Stomach (tissue), 8 donors: ENCODE measurements at regions not wholly inside any gene's neighbourhood (a gene's known extent, or its start where the extent isn't known, plus 50 kb on each side); places are given as distances from the start of the nearest gene placed in this dataset.

Experiments
- DNase-seq, 2 donors: peaks; one replicate each; pipeline versions ENCODE4 v3.0.0 to v3.0.0-alpha.2; 2013 to 2019
- H3K27ac ChIP-seq, 5 donors: fragments of 200-600 bp in 4 of 5; sonication (generic) in 4 of 5; one replicate each; pipeline ENCODE4 v1.5.1; 2013 to 2019; ENCODE audit warnings: mild to moderate bottlenecking in 1 of 5, moderate library complexity in 1 of 5
- H3K27me3 ChIP-seq, 3 donors: fragments of 200-600 bp; sonication (generic); one replicate each; pipeline ENCODE4 v1.5.1; 2017 to 2019; ENCODE audit warnings: mixed run types in 1 of 3
- H3K36me3 ChIP-seq, 4 donors: fragments of 200-600 bp; sonication (generic); 1 replicate in 3 of 4; 2 replicates in 1 of 4; pipeline ENCODE4 v1.5.1; 2016 to 2019
- H3K4me1 ChIP-seq, 4 donors: fragments of 200-600 bp; sonication (generic); one replicate each; pipeline ENCODE4 v1.5.1; 2016 to 2019
- H3K4me3 ChIP-seq, 4 donors: fragments of 200-600 bp; sonication (generic) in 3 of 4; one replicate each; pipeline ENCODE4 v1.5.1; 2016 to 2019; ENCODE audit warnings: mild to moderate bottlenecking in 1 of 4
- H3K9me3 ChIP-seq, 4 donors: fragments of 200-600 bp; sonication (generic); one replicate each; pipeline ENCODE4 v1.5.1; 2016 to 2019
- CTCF ChIP-seq, 7 experiments: fragments of 450-650 bp in 4 of 7; fragments of 200-600 bp in 3 of 7; sonication (generic) in 3 of 7; IDR thresholded peaks; one replicate each; pipeline ENCODE4 v1.5.1; 2016 to 2019; ENCODE audit warnings: antibody characterized with exemption in 7 of 7, control low read depth in 2 of 7, mild to moderate bottlenecking in 1 of 7
- EP300 ChIP-seq: sonication (generic); formaldehyde crosslinking; IDR thresholded peaks from one replicate; pipeline ENCODE4 v1.6.1; 2017; ENCODE audit warnings: antibody characterized with exemption
- POLR2A ChIP-seq, 4 donors: fragments of 450-650 bp; IDR thresholded peaks; one replicate each; pipeline ENCODE4 v1.6.1; 2016; ENCODE audit warnings: antibody characterized with exemption in 4 of 4, control low read depth in 2 of 4, mild to moderate bottlenecking in 1 of 4, moderate library complexity in 1 of 4
- POLR2AphosphoS5 ChIP-seq, 3 donors: sonication (generic); formaldehyde crosslinking; IDR thresholded peaks; one replicate each; pipeline ENCODE4 v1.6.1; 2016; ENCODE audit warnings: antibody characterized with exemption in 3 of 3
- WGBS, 5 donors: extraction: QIAGEN DNeasy Blood & Tissue Kit in 3 of 5; methylation state at CpG; one replicate each; pipeline versions ENCODE4 v1.1.5 to v1.1.7; 2013 to 2018; 5-methylcytosine and 5-hydroxymethylcytosine counted together
- intact Hi-C: fragments of 100-400 bp; cut with DNase I; formaldehyde crosslinking; loops from one replicate; pipeline ENCODE4 v1.15.1; 2023; ENCODE audit warnings: low total_unique reads
- donor health status: healthy with polysubstance abuse.
- donor health status: Bipolar disorder and iron deficiency.
- donor health status: healthy.

DNA sequence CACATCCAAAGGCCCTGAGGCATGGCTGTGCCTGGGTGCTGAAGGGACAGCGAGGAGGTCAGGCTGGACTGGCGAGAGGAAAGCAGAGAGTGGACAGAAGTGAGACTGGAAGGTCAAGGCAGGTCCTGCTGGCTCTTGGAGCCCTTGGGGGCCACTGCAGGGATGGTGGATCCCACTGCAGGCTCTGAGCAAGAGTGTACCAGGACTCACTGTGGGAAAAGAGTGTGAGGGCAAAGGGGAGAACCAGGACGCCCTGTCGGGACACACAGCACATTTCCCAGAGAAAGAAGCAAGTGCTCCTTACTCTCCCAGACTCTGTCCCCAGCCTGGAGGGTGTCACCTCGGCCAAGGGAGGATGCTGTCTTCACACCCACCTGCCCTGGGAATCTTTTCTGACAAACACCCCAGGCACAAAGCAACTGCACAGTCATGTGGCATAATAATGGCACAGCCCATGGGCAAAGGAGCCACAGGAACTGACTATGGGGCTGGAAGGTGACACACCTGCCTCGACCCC lies 172.3 kb upstream of the CST7 start:
- intact Hi-C loops = no loop called here
- no peak overlapping the region for H3K27ac ChIP-seq
- no peaks in the 10 kb centered on the region for H3K36me3 ChIP-seq
- peaks cover 0 to 9% (median 4%) of the 10 kb centered on the region in 4 donors for H3K4me1 ChIP-seq
- peak in 1 of 2 donors; percentile 11 for DNase-seq
- H3K27me3 ChIP-seq = peaks cover 0 to 8% (median 0%) of the 10 kb centered on the region in 3 donors
- WGBS, 5 donors = 82 to 91% (median 86%) methylated on average over 6 of the region's 6 CpGs
- H3K4me3 ChIP-seq = no peak overlapping the region
- TF ChIP-seq POLR2A (IDR thresholded peaks at IDR 0.05) (no peak), CTCF (IDR thresholded peaks at IDR 0.05) (no peak), EP300 (no peak)
- H3K9me3 ChIP-seq = peaks cover 0 to 3% (median 0%) of the 10 kb centered on the region in 4 donors

- H3K36me3 ChIP-seq = no peaks in the 10 kb centered on the region
- peaks cover 0 to 3% (median 0%) of the 10 kb centered on the region in 4 donors for H3K9me3 ChIP-seq
- TF ChIP-seq POLR2A (IDR thresholded peaks at IDR 0.05) (no peak), POLR2AphosphoS5 (IDR thresholded peaks at IDR 0.05) (no peak), CTCF (IDR thresholded peaks at IDR 0.05) (no peak), EP300 (no peak)
- intact Hi-C loops = no loop called here
- DNase-seq = no peak
- no peak overlapping the region for H3K27ac ChIP-seq
- H3K4me1 ChIP-seq = peaks cover 0 to 9% (median 4%) of the 10 kb centered on the region in 4 donors
- WGBS, 5 donors = 33 to 67% (median 59%) methylated on average over 4 to 5 of the region's 5 CpGs
- H3K4me3 ChIP-seq = no peak overlapping the region
- peaks cover 0 to 7% (median 0%) of the 10 kb centered on the region in 3 donors for H3K27me3 ChIP-seq
These were observed 171.3 kb upstream of the CST7 start for GRCh38 chr20:24777746-24778145.

GRCh38 chr20:24778585-24779031 lies 170.5 kb upstream of the CST7 start:
- Histone ChIP-seq H3K27me3 (peaks cover 0 to 7% (median 0%) of the 10 kb centered on the region in 3 donors), H3K9me3 (peaks cover 0 to 3% (median 0%) of the 10 kb centered on the region in 4 donors), H3K27ac (no peak overlapping the region), H3K4me1 (peaks cover 0 to 9% (median 4%) of the 10 kb centered on the region in 4 donors), H3K4me3 (no peak overlapping the region), H3K36me3 (no peaks in the 10 kb centered on the region)
- TF ChIP-seq POLR2A (IDR thresholded peaks at IDR 0.05) (no peak), EP300 (no peak), POLR2AphosphoS5 (IDR thresholded peaks at IDR 0.05) (no peak), CTCF (IDR thresholded peaks at IDR 0.05) (no peak)
- 54 to 60% (median 56%) methylated on average over 6 to 14 of the region's 14 CpGs for WGBS, 5 donors
- intact Hi-C loops = no loop called here
- DNase-seq = peak in 1 of 2 donors; percentile 81

DNA sequence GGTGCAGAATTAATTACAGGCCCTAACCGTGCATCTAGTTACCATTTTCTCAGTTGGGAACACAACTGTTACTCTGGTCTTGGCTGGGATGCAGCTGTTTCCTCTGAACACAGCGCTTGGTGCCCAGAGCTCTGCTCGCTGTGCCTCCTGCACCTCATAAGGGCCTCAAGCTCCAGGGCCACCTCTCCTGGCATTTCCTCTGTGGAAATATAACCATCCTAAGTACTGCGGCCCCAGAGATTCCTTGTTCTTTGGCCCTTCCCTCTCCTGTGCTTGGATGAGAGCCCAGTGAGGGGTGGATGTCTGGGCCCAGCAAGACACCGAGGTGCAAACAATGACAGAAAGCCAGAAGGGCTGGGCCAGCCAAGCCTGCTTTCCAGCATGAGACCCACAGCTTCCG lies 169.9 kb upstream of the CST7 start:
- no peak overlapping the region for H3K27ac ChIP-seq
- H3K27me3 ChIP-seq = peaks cover 0 to 7% (median 0%) of the 10 kb centered on the region in 3 donors
- DNase-seq = no peak
- H3K9me3 ChIP-seq = peaks cover 0 to 3% (median 0%) of the 10 kb centered on the region in 4 donors
- intact Hi-C loops = no loop called here
- WGBS, 5 donors = 30 to 39% (median 34%) methylated on average over 6 of the region's 6 CpGs
- H3K4me1 ChIP-seq = peaks cover 0 to 9% (median 4%) of the 10 kb centered on the region in 4 donors
- H3K36me3 ChIP-seq = no peaks in the 10 kb centered on the region
- no peak overlapping the region for H3K4me3 ChIP-seq
- no peak for TF ChIP-seq POLR2AphosphoS5 (IDR thresholded peaks at IDR 0.05)
- TF ChIP-seq EP300 = no peak

DNA sequence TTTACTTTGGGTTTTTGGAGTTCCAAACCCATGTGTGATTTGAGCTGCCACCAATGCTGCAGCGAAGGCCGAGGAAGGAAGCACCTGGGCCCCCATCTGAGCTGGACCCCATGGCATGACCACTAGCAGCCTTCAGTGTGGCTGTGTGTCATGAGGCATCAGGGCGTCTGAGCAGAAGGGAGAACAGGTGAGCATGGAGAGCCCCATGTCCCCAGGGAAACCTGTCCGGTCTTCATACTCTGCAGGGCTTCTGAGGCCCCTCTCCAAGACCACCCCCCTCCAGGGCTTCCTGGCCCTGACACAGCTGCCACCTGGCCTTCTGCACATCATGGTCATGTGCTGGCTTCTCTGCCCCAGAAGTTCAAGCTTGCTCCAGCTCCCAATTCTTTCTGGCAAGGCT lies 169.1 kb upstream of the CST7 start:
- H3K4me1 ChIP-seq = peaks cover 0 to 9% (median 4%) of the 10 kb centered on the region in 4 donors
- no peak overlapping the region for H3K27ac ChIP-seq
- intact Hi-C loops = no loop called here
- H3K9me3 ChIP-seq = peaks cover 0 to 3% (median 0%) of the 10 kb centered on the region in 4 donors
- peaks cover 0 to 7% (median 0%) of the 10 kb centered on the region in 3 donors for H3K27me3 ChIP-seq
- H3K36me3 ChIP-seq = no peaks in the 10 kb centered on the region
- no peak overlapping the region for H3K4me3 ChIP-seq
- WGBS, 5 donors = 85 to 94% (median 89%) methylated on average over 3 to 4 of the region's 4 CpGs
- TF ChIP-seq EP300 (no peak), CTCF (IDR thresholded peaks at IDR 0.05) (no peak), POLR2A (IDR thresholded peaks at IDR 0.05) (no peak), POLR2AphosphoS5 (IDR thresholded peaks at IDR 0.05) (no peak)
- no peak for DNase-seq
